ENCODE measurements at regions not wholly inside any gene's neighbourhood (a gene's known extent, or its start where the extent isn't known, plus 50 kb on each side); places are given as distances from the start of the nearest gene placed in this dataset.

GRCh38 chr21:31502537-31503143, 156.9 kb upstream of the SOD1 start:
- Histone ChIP-seq H3K4me1 (ENCODE audit: control insufficient read depth in 4 of 4, insufficient read depth in 4 of 4, low read length in 3 of 4) (no peaks in the 10 kb centered on the region), H3K9ac (ENCODE audit: low read depth in 1 of 2, low read length in 2 of 2) (no peak overlapping the region), H3K36me3 (ENCODE audit: control insufficient read depth in 4 of 4, insufficient read depth in 3 of 4, low read depth in 1 of 4, low read length in 3 of 4) (no peaks in the 10 kb centered on the region), H3K9me3 (ENCODE audit: control insufficient read depth in 4 of 4, low read length in 3 of 4) (no peaks in the 10 kb centered on the region), H3K27ac (ENCODE audit: low read depth in 1 of 2, low read length in 2 of 2) (no peak overlapping the region), H3K4me3 (ENCODE audit: low read depth in 1 of 3, low read length in 3 of 3) (no peak overlapping the region), H3K27me3 (ENCODE audit: control insufficient read depth in 4 of 4, insufficient read depth in 4 of 4, low read length in 3 of 4) (no peaks in the 10 kb centered on the region)
- 94% methylated on average over 10 of the region's 10 CpGs for WGBS
- no peak for DNase-seq (ENCODE audit: low spot score)
- no peak for TF ChIP-seq ZBTB33 (IDR thresholded peaks at IDR 0.05)
- TF ChIP-seq NR2F2 (IDR thresholded peaks at IDR 0.05): no peak
- TF ChIP-seq HNF4G (IDR thresholded peaks at IDR 0.05): no peak
- TF ChIP-seq RXRA (IDR thresholded peaks at IDR 0.05): no peak

- no peak overlapping the region for H3K27ac ChIP-seq (ENCODE audit: low read depth in 1 of 2, low read length in 2 of 2)
- TF ChIP-seq FOXA1 (IDR thresholded peaks at IDR 0.05) (no peak), CTCF (IDR thresholded peaks at IDR 0.05; ENCODE audit: low read depth, low read length, missing input control) (no peak), JUND (IDR thresholded peaks at IDR 0.05) (no peak)
- WGBS: 96% methylated on average over 5 of the region's 5 CpGs
- H3K9ac ChIP-seq (ENCODE audit: low read depth in 1 of 2, low read length in 2 of 2): no peak overlapping the region
- H3K4me3 ChIP-seq (ENCODE audit: low read depth in 1 of 3, low read length in 3 of 3): no peak overlapping the region
- H3K9me3 ChIP-seq (ENCODE audit: control insufficient read depth in 4 of 4, low read length in 3 of 4): no peaks in the 10 kb centered on the region
- no peak for DNase-seq (ENCODE audit: low spot score)
- no peaks in the 10 kb centered on the region for H3K27me3 ChIP-seq (ENCODE audit: control insufficient read depth in 4 of 4, insufficient read depth in 4 of 4, low read length in 3 of 4)
- H3K36me3 ChIP-seq (ENCODE audit: control insufficient read depth in 4 of 4, insufficient read depth in 3 of 4, low read depth in 1 of 4, low read length in 3 of 4): no peaks in the 10 kb centered on the region
- H3K4me1 ChIP-seq (ENCODE audit: control insufficient read depth in 4 of 4, insufficient read depth in 4 of 4, low read length in 3 of 4): no peaks in the 10 kb centered on the region
Measured at GRCh38 chr21:31501926-31502325, 157.6 kb upstream of the SOD1 start.

- Histone ChIP-seq H3K36me3 (ENCODE audit: control insufficient read depth in 4 of 4, insufficient read depth in 3 of 4, low read depth in 1 of 4, low read length in 3 of 4) (no peaks in the 10 kb centered on the region), H3K27me3 (ENCODE audit: control insufficient read depth in 4 of 4, insufficient read depth in 4 of 4, low read length in 3 of 4) (no peaks in the 10 kb centered on the region), H3K9ac (ENCODE audit: low read depth in 1 of 2, low read length in 2 of 2) (no peak overlapping the region), H3K9me3 (ENCODE audit: control insufficient read depth in 4 of 4, low read length in 3 of 4) (no peaks in the 10 kb centered on the region), H3K4me1 (ENCODE audit: control insufficient read depth in 4 of 4, insufficient read depth in 4 of 4, low read length in 3 of 4) (no peaks in the 10 kb centered on the region), H3K27ac (ENCODE audit: low read depth in 1 of 2, low read length in 2 of 2) (no peak overlapping the region), H3K4me3 (ENCODE audit: low read depth in 1 of 3, low read length in 3 of 3) (no peak overlapping the region)
- DNase-seq (ENCODE audit: low spot score): no peak
- WGBS: 82% methylated on average over 7 of the region's 7 CpGs
- TF ChIP-seq CTCF (IDR thresholded peaks at IDR 0.05; ENCODE audit: low read depth, low read length, missing input control) (no peak), ZBTB33 (IDR thresholded peaks at IDR 0.05) (no peak), MAX (IDR thresholded peaks at IDR 0.05) (no peak), FOXA2 (IDR thresholded peaks at IDR 0.05) (no peak), FOXA1 (IDR thresholded peaks at IDR 0.05) (no peak), SP1 (IDR thresholded peaks at IDR 0.05) (no peak), EGR1 (IDR thresholded peaks at IDR 0.05; ENCODE audit: low read depth in 2 of 2) (no peak), HNF4A (conservative IDR thresholded peaks at IDR 0.05) (no peak)
Measured at GRCh38 chr21:31500982-31501381, 156.9 kb upstream of the TIAM1 start.

Data from liver (tissue), 8 donors.